ENCODE measurements at regions not wholly inside any gene's neighbourhood (a gene's known extent, or its start where the extent isn't known, plus 50 kb on each side); places are given as distances from the start of the nearest gene placed in this dataset.

DNA sequence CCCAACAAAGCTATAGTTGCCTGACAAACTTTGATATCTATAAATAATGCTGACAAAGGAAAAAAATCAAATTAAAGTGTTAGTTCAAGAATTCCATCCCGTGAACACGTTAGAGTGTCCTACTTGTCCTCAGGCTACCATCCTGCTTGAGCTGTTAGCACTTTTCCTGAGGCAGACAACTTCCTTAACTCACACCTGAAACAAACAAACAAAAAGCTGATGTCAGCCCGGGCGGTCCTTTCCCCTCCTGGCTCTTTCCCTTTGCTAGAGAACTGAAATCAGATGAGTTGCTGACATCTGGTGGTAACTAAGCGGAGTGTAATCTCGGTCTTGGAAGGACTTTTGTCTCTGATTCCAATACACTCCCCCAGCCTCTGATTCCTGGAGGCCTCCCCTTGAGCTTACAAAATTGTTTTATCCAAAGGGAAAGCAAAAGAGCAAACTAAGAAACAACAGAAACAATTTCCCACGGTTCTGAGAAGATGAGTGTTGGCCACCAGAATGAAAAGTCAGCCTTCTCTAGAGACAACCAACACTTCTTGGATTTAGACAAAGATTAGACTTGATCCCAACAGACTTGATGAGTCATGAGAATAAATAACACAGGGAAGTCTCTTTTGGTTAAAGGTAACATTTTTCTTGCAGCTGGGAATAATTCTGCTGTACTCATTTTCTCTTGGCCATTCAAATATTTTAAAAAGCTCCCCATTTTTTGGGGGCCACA lies 135.4 kb downstream of the PROX1 start:
- in situ Hi-C loops (cut with HindIII; ENCODE audit: low sequenced_read_pairs), result no loop called here
- DNase-seq (ENCODE audit: low read depth), result peak; percentile 49
- peak; percentile 72 for TF ChIP-seq CTCF (IDR thresholded peaks at IDR 0.05; ENCODE audit: low read depth, low read length, missing control alignments)
- no peak overlapping the region for H3K4me3 ChIP-seq (ENCODE audit: low read depth, low read length)

- no peak for TF ChIP-seq CTCF (IDR thresholded peaks at IDR 0.05; ENCODE audit: low read depth, low read length, missing control alignments)
- in situ Hi-C loops (cut with HindIII; ENCODE audit: low sequenced_read_pairs), result no loop called here
- no peak overlapping the region for H3K4me3 ChIP-seq (ENCODE audit: low read depth, low read length)
- no peak for DNase-seq (ENCODE audit: low read depth)
These were observed 136.6 kb downstream of the PROX1 start for GRCh38 chr1:214124281-214124805.

DNA sequence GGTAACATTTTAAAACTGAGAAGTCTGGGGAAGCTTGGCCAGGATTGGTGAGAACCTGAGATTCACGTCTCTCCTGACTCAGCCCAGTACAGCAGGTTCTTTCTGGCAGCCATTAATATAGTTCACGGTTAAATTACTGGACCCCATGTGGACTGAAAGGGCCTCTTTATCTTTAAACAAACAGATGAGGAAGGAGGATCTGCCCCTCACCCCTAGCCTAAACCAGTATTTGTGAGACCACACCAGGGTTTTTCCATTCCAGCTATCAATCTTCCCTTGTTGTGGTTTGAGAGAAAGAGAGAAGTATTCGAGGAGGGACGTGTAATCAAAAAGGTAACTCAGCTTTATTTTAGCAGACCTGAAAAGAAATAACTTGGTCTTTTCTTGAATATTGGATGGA lies 137.1 kb downstream of the PROX1 start:
- DNase-seq (ENCODE audit: low read depth), result no peak
- H3K4me3 ChIP-seq (ENCODE audit: low read depth, low read length), result no peak overlapping the region
- in situ Hi-C loops (cut with HindIII; ENCODE audit: low sequenced_read_pairs), result loop anchor here (5.0 kb wide), 1 partner anchor 753 kb away; no protein-coding TSS in a partner anchor
- TF ChIP-seq CTCF (IDR thresholded peaks at IDR 0.05; ENCODE audit: low read depth, low read length, missing control alignments), result no peak

GRCh38 chr1:214125819-214126218 lies 138.0 kb downstream of the PROX1 start:
- in situ Hi-C loops (cut with HindIII; ENCODE audit: low sequenced_read_pairs), result loop anchor here (5.0 kb wide), 1 partner anchor 754 kb away; no protein-coding TSS in a partner anchor
- no peak for DNase-seq (ENCODE audit: low read depth)
- TF ChIP-seq CTCF (IDR thresholded peaks at IDR 0.05; ENCODE audit: low read depth, low read length, missing control alignments), result no peak
- no peak overlapping the region for H3K4me3 ChIP-seq (ENCODE audit: low read depth, low read length)

GRCh38 chr1:214126697-214127146 lies 138.9 kb downstream of the PROX1 start:
- no peak for TF ChIP-seq CTCF (IDR thresholded peaks at IDR 0.05; ENCODE audit: low read depth, low read length, missing control alignments)
- in situ Hi-C loops (cut with HindIII; ENCODE audit: low sequenced_read_pairs), result loop anchor here (5.0 kb wide), 1 partner anchor 754 kb away; no protein-coding TSS in a partner anchor
- no peak for DNase-seq (ENCODE audit: low read depth)
- no peak overlapping the region for H3K4me3 ChIP-seq (ENCODE audit: low read depth, low read length)

DNA sequence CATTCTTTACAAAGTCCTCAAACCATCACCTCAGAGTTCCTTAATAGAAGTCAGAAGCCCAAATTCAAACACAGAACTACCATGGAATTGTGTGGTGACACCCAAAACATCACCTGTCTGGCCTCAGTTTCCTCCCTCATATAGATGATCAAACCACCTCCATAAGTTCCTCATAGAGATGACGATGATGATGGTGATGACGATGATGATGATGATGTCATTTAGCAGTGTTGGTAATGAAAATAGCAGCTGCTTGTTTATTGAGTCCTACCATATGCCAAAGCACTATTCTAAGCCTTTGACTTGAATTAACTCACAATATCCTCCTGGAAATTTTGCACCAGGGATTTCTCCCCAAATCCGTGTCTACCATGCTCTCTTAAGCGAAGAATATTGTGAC lies 139.9 kb downstream of the PROX1 start:
- DNase-seq (ENCODE audit: low read depth), result no peak
- no peak overlapping the region for H3K4me3 ChIP-seq (ENCODE audit: low read depth, low read length)
- no peak for TF ChIP-seq CTCF (IDR thresholded peaks at IDR 0.05; ENCODE audit: low read depth, low read length, missing control alignments)
- in situ Hi-C loops (cut with HindIII; ENCODE audit: low sequenced_read_pairs), result loop anchor here (5.0 kb wide), 1 partner anchor 755 kb away; no protein-coding TSS in a partner anchor
